ENCODE measurements at regions not wholly inside any gene's neighbourhood (a gene's known extent, or its start where the extent isn't known, plus 50 kb on each side); places are given as distances from the start of the nearest gene placed in this dataset.
A peak's percentile ranks its signal among the peaks of the same experiment; 100 is the strongest.
"Not testable (repeated sequence)": the region's sequence is repeated elsewhere in the genome, so short reads cannot be mapped to it uniquely, and the experiment has no call there.

GRCh38 chr10:33652870-33653269 lies 318.4 kb upstream of the NRP1 start:
- Histone ChIP-seq H3K27me3 (no peaks in the 10 kb centered on the region), H3K4me1 (peaks cover 41 to 91% (median 67%) of the 10 kb centered on the region in 10 experiments), H4K20me1 (no peaks in the 10 kb centered on the region), H3K4me2 (peak overlapping the region; percentile 67 to 88 (median 78); a peak in 19 of 22 replicates), H3K4me3 (peak overlapping the region in 1 of 10 experiments; percentile 2; a peak in 1 of 20 replicates), H3K9ac (no peak overlapping the region), H3K27ac (peak overlapping the region in 7 of 11 experiments; percentile 47 to 76 (median 71); a peak in 9 of 22 replicates), H3K9me3 (replicated peaks in 1 of 11) (peaks cover 33 to 52% (median 45%) of the 10 kb centered on the region in 11 experiments), H3K36me3 (no peaks in the 10 kb centered on the region; a peak in 1 of 22 replicates)
- no peak for TF ChIP-seq Cebpa-rat (IDR thresholded peaks at IDR 0.05)

- not testable (repeated sequence) for H3K36me3 ChIP-seq, H4K20me1 ChIP-seq, H3K27me3 ChIP-seq
- peak overlapping the region in 1 of 10 experiments; percentile 18; a peak in 1 of 20 replicates for H3K4me3 ChIP-seq
- peak overlapping the region in 9 of 11 experiments; percentile 36 to 61 (median 47); a peak in 16 of 22 replicates for H3K27ac ChIP-seq
- peaks cover 32 to 90% (median 45%) of the 10 kb centered on the region in 10 experiments for H3K4me1 ChIP-seq
- peaks cover 33 to 49% (median 45%) of the 10 kb centered on the region in 11 experiments for H3K9me3 ChIP-seq (replicated peaks in 1 of 11)
- H3K9ac ChIP-seq, result 0 out of 22 replicates have a peak overlapping the region, but pooled peaks of 1 of the 11 experiments have one; percentile 5
- H3K4me2 ChIP-seq, result peak overlapping the region; percentile 21 to 74 (median 55)
Measured at GRCh38 chr10:33650131-33650530, 315.7 kb upstream of the NRP1 start.

- Histone ChIP-seq H3K9me3 (replicated peaks in 1 of 11) (no peaks in the 10 kb centered on the region), H3K9ac (no peak overlapping the region), H3K36me3 (no peaks in the 10 kb centered on the region), H3K27me3 (no peaks in the 10 kb centered on the region), H3K4me1 (peaks cover 0 to 47% (median 0%) of the 10 kb centered on the region in 10 experiments; a peak in 8 of 20 replicates), H3K4me3 (no peak overlapping the region), H3K27ac (no peak overlapping the region), H3K4me2 (no peak overlapping the region), H4K20me1 (no peaks in the 10 kb centered on the region)
- no peak for TF ChIP-seq Cebpa-rat (IDR thresholded peaks at IDR 0.05)
Measured at GRCh38 chr10:33643042-33643441, 308.6 kb upstream of the NRP1 start.

GRCh38 chr10:33638891-33639290 lies 304.4 kb upstream of the NRP1 start:
- Histone ChIP-seq H3K27ac (no peak overlapping the region), H3K9me3 (replicated peaks in 1 of 11) (peaks cover 0 to 11% (median 0%) of the 10 kb centered on the region in 11 experiments; a peak in 1 of 22 replicates), H3K27me3 (no peaks in the 10 kb centered on the region), H3K4me1 (peaks cover 0 to 9% (median 0%) of the 10 kb centered on the region in 10 experiments; a peak in 5 of 20 replicates), H3K36me3 (no peaks in the 10 kb centered on the region), H3K4me2 (peak overlapping the region in 1 of 11 experiments; percentile 1; a peak in 1 of 22 replicates), H3K9ac (no peak overlapping the region), H3K4me3 (no peak overlapping the region), H4K20me1 (no peaks in the 10 kb centered on the region)
- TF ChIP-seq Cebpa-rat (IDR thresholded peaks at IDR 0.05), result no peak

- peaks cover 0 to 11% (median 0%) of the 10 kb centered on the region in 11 experiments; a peak in 1 of 22 replicates for H3K9me3 ChIP-seq (replicated peaks in 1 of 11)
- TF ChIP-seq Cebpa-rat (IDR thresholded peaks at IDR 0.05), result no peak
- H3K9ac ChIP-seq, result no peak overlapping the region
- no peaks in the 10 kb centered on the region for H3K36me3 ChIP-seq
- no peaks in the 10 kb centered on the region for H3K27me3 ChIP-seq
- no peaks in the 10 kb centered on the region for H4K20me1 ChIP-seq
- H3K4me2 ChIP-seq, result no peak overlapping the region
- peaks cover 0 to 5% (median 0%) of the 10 kb centered on the region in 10 experiments; a peak in 2 of 20 replicates for H3K4me1 ChIP-seq
- no peak overlapping the region for H3K4me3 ChIP-seq
- H3K27ac ChIP-seq, result no peak overlapping the region
Measured at GRCh38 chr10:33638374-33638773, 303.9 kb upstream of the NRP1 start.

- H3K36me3 ChIP-seq, result no peaks in the 10 kb centered on the region
- H3K27ac ChIP-seq, result no peak overlapping the region
- no peak overlapping the region for H3K4me2 ChIP-seq
- no peaks in the 10 kb centered on the region for H3K27me3 ChIP-seq
- no peak overlapping the region for H3K4me3 ChIP-seq
- no peak overlapping the region for H3K9ac ChIP-seq
- H3K9me3 ChIP-seq (replicated peaks in 1 of 11), result peaks cover 0 to 11% (median 0%) of the 10 kb centered on the region in 11 experiments; a peak in 1 of 22 replicates
- peaks cover 0 to 16% (median 0%) of the 10 kb centered on the region in 10 experiments; a peak in 4 of 20 replicates for H3K4me1 ChIP-seq
- TF ChIP-seq Cebpa-rat (IDR thresholded peaks at IDR 0.05), result no peak
- no peaks in the 10 kb centered on the region for H4K20me1 ChIP-seq
Measured at GRCh38 chr10:33635967-33636515, 301.6 kb upstream of the NRP1 start.

GRCh38 chr10:33632432-33632831 lies 298.0 kb upstream of the NRP1 start:
- no peak overlapping the region for H3K27ac ChIP-seq
- no peak overlapping the region for H3K9ac ChIP-seq
- no peaks in the 10 kb centered on the region for H4K20me1 ChIP-seq
- no peak overlapping the region for H3K4me3 ChIP-seq
- no peaks in the 10 kb centered on the region for H3K27me3 ChIP-seq
- H3K9me3 ChIP-seq (replicated peaks in 1 of 11), result peaks cover 0 to 7% (median 0%) of the 10 kb centered on the region in 11 experiments; a peak in 1 of 22 replicates
- H3K36me3 ChIP-seq, result no peaks in the 10 kb centered on the region
- no peak overlapping the region for H3K4me2 ChIP-seq
- no peak for TF ChIP-seq Cebpa-rat (IDR thresholded peaks at IDR 0.05)
- H3K4me1 ChIP-seq, result peaks cover 0 to 17% (median 0%) of the 10 kb centered on the region in 10 experiments; a peak in 4 of 20 replicates

GRCh38 chr10:33631991-33632390 lies 297.5 kb upstream of the NRP1 start:
- H3K36me3 ChIP-seq, result no peaks in the 10 kb centered on the region
- no peak for TF ChIP-seq Cebpa-rat (IDR thresholded peaks at IDR 0.05)
- H3K4me2 ChIP-seq, result peak overlapping the region in 2 of 11 experiments; percentile 24 to 46; a peak in 4 of 22 replicates
- H3K27ac ChIP-seq, result no peak overlapping the region
- H3K9ac ChIP-seq, result no peak overlapping the region
- H4K20me1 ChIP-seq, result no peaks in the 10 kb centered on the region
- peaks cover 0 to 3% (median 0%) of the 10 kb centered on the region in 11 experiments; a peak in 1 of 22 replicates for H3K9me3 ChIP-seq (replicated peaks in 1 of 11)
- no peak overlapping the region for H3K4me3 ChIP-seq
- H3K27me3 ChIP-seq, result no peaks in the 10 kb centered on the region
- peaks cover 0 to 17% (median 0%) of the 10 kb centered on the region in 10 experiments; a peak in 4 of 20 replicates for H3K4me1 ChIP-seq

GRCh38 chr10:33630761-33631160 lies 296.3 kb upstream of the NRP1 start:
- H3K4me1 ChIP-seq, result peaks cover 0 to 28% (median 0%) of the 10 kb centered on the region in 10 experiments; a peak in 6 of 20 replicates

More at GRCh38 chr10:33630761-33631160, 296.3 kb upstream of the NRP1 start:
- Histone ChIP-seq H3K27ac (no peak overlapping the region), H3K4me3 (no peak overlapping the region), H3K36me3 (no peaks in the 10 kb centered on the region), H3K27me3 (no peaks in the 10 kb centered on the region), H3K9me3 (replicated peaks in 1 of 11) (no peaks in the 10 kb centered on the region), H3K9ac (no peak overlapping the region), H3K4me2 (peak overlapping the region in 2 of 11 experiments; percentile 24 to 46; a peak in 4 of 22 replicates), H4K20me1 (no peaks in the 10 kb centered on the region)
- no peak for TF ChIP-seq Cebpa-rat (IDR thresholded peaks at IDR 0.05)

Data from BLaER1 treated with 17β-estradiol and CSF1 and Interleukin-3, amounts not matched to agents 10 nM and 100 nM (cell line).